Osteoblast (primary cell): ENCODE measurements at regions not wholly inside any gene's neighbourhood (a gene's known extent, or its start where the extent isn't known, plus 50 kb on each side); places are given as distances from the start of the nearest gene placed in this dataset.

Experiments
- DNase-seq: peaks from one replicate; pipeline ENCODE4 v3.0.0; 2011; ENCODE audit warnings: low spot score, mixed read lengths; ENCODE audit not compliant: insufficient read length; ENCODE audit errors: missing footprints
- H2AFZ ChIP-seq: 2 replicates; pipeline ENCODE4 v1.6.0; 2011; ENCODE audit warnings: mild to moderate bottlenecking, low read length
- H3K27ac ChIP-seq: 2 replicates; pipeline ENCODE4 v1.5.1; 2011; ENCODE audit warnings: mild to moderate bottlenecking, low read depth, low read length, moderate library complexity
- H3K27me3 ChIP-seq: 2 replicates; pipeline ENCODE4 v1.6.0; 2012; ENCODE audit warnings: mild to moderate bottlenecking, control low read depth, inconsistent platforms, low read length, moderate library complexity; ENCODE audit not compliant: insufficient read depth
- H3K36me3 ChIP-seq: 2 replicates; pipeline ENCODE4 v1.5.1; 2011; ENCODE audit warnings: mild to moderate bottlenecking, low read length, control low read depth, moderate library complexity; ENCODE audit not compliant: insufficient read depth
- H3K4me1 ChIP-seq: 2 replicates; pipeline ENCODE4 v1.5.1; 2011; ENCODE audit warnings: mild to moderate bottlenecking, low read length, control low read depth, moderate library complexity; ENCODE audit not compliant: insufficient read depth
- H3K4me2 ChIP-seq: 2 replicates; pipeline ENCODE4 v1.6.0; 2011; ENCODE audit warnings: mild to moderate bottlenecking, low read length; ENCODE audit not compliant: insufficient read depth
- H3K4me3 ChIP-seq: fragments of 200-600 bp; sonication (generic); 3 replicates; pipeline ENCODE4 v1.5.1; 2012; ENCODE audit warnings: mild to moderate bottlenecking, low read length, inconsistent platforms; ENCODE audit not compliant: insufficient read depth
- H3K79me2 ChIP-seq: 2 replicates; pipeline ENCODE4 v1.6.0; 2012; ENCODE audit warnings: mild to moderate bottlenecking, low read length, control low read depth, inconsistent platforms; ENCODE audit not compliant: insufficient read depth
- H3K9me3 ChIP-seq: 2 replicates; pipeline ENCODE4 v1.5.1; 2011; ENCODE audit warnings: low read depth, low read length, control low read depth
- H4K20me1 ChIP-seq: 2 replicates; pipeline ENCODE4 v1.6.0; 2012; ENCODE audit warnings: mild to moderate bottlenecking, low read length, control low read depth; ENCODE audit not compliant: insufficient read depth
- CTCF ChIP-seq: IDR thresholded peaks from 2 replicates; pipeline ENCODE4 v1.5.1; 2011; ENCODE audit warnings: mild to moderate bottlenecking, low read depth, low read length, moderate library complexity; ENCODE audit errors: extremely low read depth

DNA sequence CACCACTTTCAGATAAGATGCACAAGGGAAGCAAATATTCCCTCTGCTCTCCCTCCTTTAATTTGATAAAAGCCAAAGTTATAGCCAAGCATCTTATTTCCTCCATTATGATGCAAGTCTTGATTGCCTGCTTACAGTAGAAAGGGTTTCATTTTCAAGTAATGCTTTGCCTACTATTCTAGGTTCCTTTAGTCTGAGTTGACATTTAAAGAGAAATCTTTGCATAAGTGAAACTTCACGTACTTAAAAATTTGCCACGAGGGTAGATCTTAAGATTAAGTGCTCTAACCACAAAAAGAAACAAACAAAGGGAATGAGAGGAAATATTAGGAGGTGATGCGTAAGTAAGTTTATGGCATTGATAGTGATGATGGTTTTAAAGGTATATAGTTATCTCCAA lies 78.1 kb upstream of the VWDE start:
- Histone ChIP-seq H3K4me3 (no peak overlapping the region), H3K9me3 (no peaks in the 10 kb centered on the region), H4K20me1 (no peaks in the 10 kb centered on the region), H3K27me3 (no peaks in the 10 kb centered on the region), H3K4me1 (no peaks in the 10 kb centered on the region), H3K36me3 (no peaks in the 10 kb centered on the region), H3K79me2 (no peaks in the 10 kb centered on the region), H3K27ac (no peak overlapping the region), H2AFZ (peak overlapping the region; percentile 27), H3K4me2 (peak overlapping the region; percentile 44)
- no peak for TF ChIP-seq CTCF
- no peak for DNase-seq

DNA sequence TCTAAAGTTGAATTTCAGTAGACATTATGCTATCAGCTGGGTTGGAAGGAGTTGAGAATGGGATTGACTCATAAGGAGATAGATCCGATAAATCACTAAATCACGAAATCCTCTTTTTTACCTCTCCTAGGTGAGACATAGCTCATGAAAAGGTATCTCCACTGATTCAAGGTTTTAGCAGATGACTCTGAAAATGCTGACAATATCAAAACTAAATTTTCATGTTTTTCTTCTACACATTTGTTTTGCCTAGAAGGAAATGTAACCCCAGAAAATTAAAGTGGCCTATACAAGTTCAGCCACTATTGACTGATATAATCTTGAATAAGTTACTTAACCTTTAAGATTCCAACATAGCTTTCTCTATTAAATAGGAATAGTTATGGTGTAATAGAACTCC lies 82.2 kb upstream of the VWDE start:
- no peaks in the 10 kb centered on the region for H3K79me2 ChIP-seq
- DNase-seq, result no peak
- no peak overlapping the region for H2AFZ ChIP-seq
- H3K27ac ChIP-seq, result no peak overlapping the region
- H3K9me3 ChIP-seq, result no peaks in the 10 kb centered on the region
- no peaks in the 10 kb centered on the region for H3K4me1 ChIP-seq
- no peaks in the 10 kb centered on the region for H4K20me1 ChIP-seq
- no peaks in the 10 kb centered on the region for H3K36me3 ChIP-seq
- no peak overlapping the region for H3K4me2 ChIP-seq
- no peak overlapping the region for H3K4me3 ChIP-seq
- no peak for TF ChIP-seq CTCF
- H3K27me3 ChIP-seq, result no peaks in the 10 kb centered on the region

DNA sequence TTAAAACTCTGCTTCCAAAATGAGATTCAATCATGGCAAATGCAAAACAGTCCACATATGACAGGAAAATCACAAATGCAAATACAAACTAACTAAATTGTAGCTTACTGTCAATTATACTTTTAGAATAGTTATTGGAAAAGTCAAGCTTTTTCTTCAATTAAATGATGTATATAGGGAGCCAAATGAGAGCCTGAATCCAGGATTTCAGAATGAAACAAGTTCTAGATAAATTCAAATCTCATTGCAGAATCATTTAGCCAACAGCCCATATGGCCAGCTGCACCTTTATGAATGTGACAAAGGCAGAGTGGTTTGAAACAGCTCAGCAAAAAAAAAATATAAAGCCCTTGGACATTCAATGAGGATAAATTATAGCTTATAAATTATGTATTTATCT lies 82.2 kb upstream of the SCIN start:
- DNase-seq, result no peak
- no peak for TF ChIP-seq CTCF
- no peaks in the 10 kb centered on the region for H3K4me1 ChIP-seq
- no peak overlapping the region for H2AFZ ChIP-seq
- no peaks in the 10 kb centered on the region for H3K36me3 ChIP-seq
- H3K4me3 ChIP-seq, result no peak overlapping the region
- H3K27ac ChIP-seq, result no peak overlapping the region
- no peaks in the 10 kb centered on the region for H3K9me3 ChIP-seq
- no peak overlapping the region for H3K4me2 ChIP-seq
- H3K27me3 ChIP-seq, result no peaks in the 10 kb centered on the region
- H4K20me1 ChIP-seq, result no peaks in the 10 kb centered on the region
- no peaks in the 10 kb centered on the region for H3K79me2 ChIP-seq

- no peaks in the 10 kb centered on the region for H4K20me1 ChIP-seq
- H3K79me2 ChIP-seq, result no peaks in the 10 kb centered on the region
- H2AFZ ChIP-seq, result no peak overlapping the region
- TF ChIP-seq CTCF, result peak; percentile 59
- no peaks in the 10 kb centered on the region for H3K36me3 ChIP-seq
- no peak overlapping the region for H3K4me2 ChIP-seq
- H3K4me1 ChIP-seq, result no peaks in the 10 kb centered on the region
- no peaks in the 10 kb centered on the region for H3K27me3 ChIP-seq
- H3K27ac ChIP-seq, result no peak overlapping the region
- H3K4me3 ChIP-seq, result no peak overlapping the region
- H3K9me3 ChIP-seq, result no peaks in the 10 kb centered on the region
- no peak for DNase-seq
Observed at GRCh38 chr7:12490107-12490688, 80.3 kb upstream of the SCIN start.
